Psoas muscle (tissue), 7 donors: ENCODE measurements at regions not wholly inside any gene's neighbourhood (a gene's known extent, or its start where the extent isn't known, plus 50 kb on each side); places are given as distances from the start of the nearest gene placed in this dataset.

Source experiments
- ATAC-seq, 4 donors: fragments of 200-7000 bp; cut with Tn5 transposase; one replicate each; pipeline ENCODE4 v1.9.1; 2020; ENCODE audit warnings: moderate library complexity in 3 of 4, mild to moderate bottlenecking in 2 of 4
- DNase-seq, 2 donors: peaks; one replicate each; pipeline ENCODE4 v3.0.0-alpha.2; 2020
- H3K27ac ChIP-seq: fragments of 200-600 bp; one replicate; pipeline ENCODE4 v1.8.0; 2022
- H3K27me3 ChIP-seq, 3 donors: fragments of 200-600 bp in 1 of 3; one replicate each; pipeline versions ENCODE4 v1.6.1 to v1.8.0; 2013 to 2022; ENCODE audit warnings: low read length in 2 of 3, mild to moderate bottlenecking in 2 of 3, moderate library complexity in 1 of 3; ENCODE audit not compliant: insufficient read depth in 3 of 3
- H3K36me3 ChIP-seq, 2 donors: fragments of 200-600 bp in 1 of 2; one replicate each; pipeline versions ENCODE4 v1.6.1 to v1.8.0; 2013 to 2022; ENCODE audit warnings: low read depth in 1 of 2, mild to moderate bottlenecking in 1 of 2, moderate library complexity in 1 of 2; ENCODE audit not compliant: insufficient read depth in 1 of 2
- H3K4me1 ChIP-seq: fragments of 200-600 bp; one replicate; pipeline ENCODE4 v1.8.0; 2022
- H3K4me3 ChIP-seq: fragments of 200-600 bp; one replicate; pipeline ENCODE4 v1.8.0; 2022; ENCODE audit warnings: mild to moderate bottlenecking
- H3K9me3 ChIP-seq: fragments of 200-600 bp; one replicate; pipeline ENCODE4 v1.8.0; 2022
- WGBS, 3 donors: extraction: QIAGEN DNeasy Blood & Tissue Kit; methylation state at CpG; one replicate each; pipeline versions ENCODE4 v1.1.6 to v1.1.7; 2013; 5-methylcytosine and 5-hydroxymethylcytosine counted together
- intact Hi-C, 2 donors: fragments of 100-400 bp; cut with DNase I; formaldehyde crosslinking; loops; one replicate each; pipeline versions ENCODE4 v1.11.0 to v1.14.2; 2022
- TF ChIP-seq, protein P1 (sequence below): fragments of 200-600 bp; IDR thresholded peaks from one replicate; pipeline ENCODE4 v1.8.0; 2022; ENCODE audit warnings: antibody characterized with exemption
- donor health status: healthy with polysubstance abuse.
- donor health status: DM: no; HTN: no; CAD: no; lungs with moderate emphysema.
- donor health status: Bipolar disorder and iron deficiency.
- donor health status: healthy.
- donor health status: DM: yes; HTN: yes; CAD: no.
- donor health status: DM: no; HTN: no; CAD: no.
- donor health status: DM: yes; HTN: yes; CAD: no.

DNA sequence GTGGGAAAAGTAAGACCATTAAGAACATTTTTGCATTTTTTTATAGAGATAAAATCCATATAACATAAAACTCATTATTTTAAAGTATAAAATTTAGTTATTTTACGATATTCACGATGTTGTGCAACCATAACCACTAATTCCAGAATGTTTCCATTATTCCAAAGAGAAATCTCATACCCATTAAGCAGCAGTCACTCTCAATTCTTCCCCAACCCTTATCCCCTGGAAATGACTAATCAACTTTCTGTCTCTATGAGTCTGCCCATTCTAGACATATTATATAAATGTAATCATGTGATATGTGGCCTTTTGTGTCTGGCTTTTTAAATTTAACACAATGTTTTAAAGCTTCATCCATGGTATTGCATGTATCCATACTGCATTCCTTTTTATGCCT, 115.6 kb upstream of the ADAMTSL1 start:
- Histone ChIP-seq H3K27me3 (no peaks in the 10 kb centered on the region), H3K9me3 (no peaks in the 10 kb centered on the region), H3K4me1 (no peaks in the 10 kb centered on the region), H3K4me3 (no peak overlapping the region), H3K36me3 (no peaks in the 10 kb centered on the region), H3K27ac (no peak overlapping the region)
- intact Hi-C loops = no loop called here
- ATAC-seq = no peak
- 93 to 100% (median 99%) methylated on average over 2 of the region's 2 CpGs for WGBS, 3 donors
- DNase-seq = no peak
- TF ChIP-seq, protein P1, sequence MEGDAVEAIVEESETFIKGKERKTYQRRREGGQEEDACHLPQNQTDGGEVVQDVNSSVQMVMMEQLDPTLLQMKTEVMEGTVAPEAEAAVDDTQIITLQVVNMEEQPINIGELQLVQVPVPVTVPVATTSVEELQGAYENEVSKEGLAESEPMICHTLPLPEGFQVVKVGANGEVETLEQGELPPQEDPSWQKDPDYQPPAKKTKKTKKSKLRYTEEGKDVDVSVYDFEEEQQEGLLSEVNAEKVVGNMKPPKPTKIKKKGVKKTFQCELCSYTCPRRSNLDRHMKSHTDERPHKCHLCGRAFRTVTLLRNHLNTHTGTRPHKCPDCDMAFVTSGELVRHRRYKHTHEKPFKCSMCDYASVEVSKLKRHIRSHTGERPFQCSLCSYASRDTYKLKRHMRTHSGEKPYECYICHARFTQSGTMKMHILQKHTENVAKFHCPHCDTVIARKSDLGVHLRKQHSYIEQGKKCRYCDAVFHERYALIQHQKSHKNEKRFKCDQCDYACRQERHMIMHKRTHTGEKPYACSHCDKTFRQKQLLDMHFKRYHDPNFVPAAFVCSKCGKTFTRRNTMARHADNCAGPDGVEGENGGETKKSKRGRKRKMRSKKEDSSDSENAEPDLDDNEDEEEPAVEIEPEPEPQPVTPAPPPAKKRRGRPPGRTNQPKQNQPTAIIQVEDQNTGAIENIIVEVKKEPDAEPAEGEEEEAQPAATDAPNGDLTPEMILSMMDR = no peak

DNA sequence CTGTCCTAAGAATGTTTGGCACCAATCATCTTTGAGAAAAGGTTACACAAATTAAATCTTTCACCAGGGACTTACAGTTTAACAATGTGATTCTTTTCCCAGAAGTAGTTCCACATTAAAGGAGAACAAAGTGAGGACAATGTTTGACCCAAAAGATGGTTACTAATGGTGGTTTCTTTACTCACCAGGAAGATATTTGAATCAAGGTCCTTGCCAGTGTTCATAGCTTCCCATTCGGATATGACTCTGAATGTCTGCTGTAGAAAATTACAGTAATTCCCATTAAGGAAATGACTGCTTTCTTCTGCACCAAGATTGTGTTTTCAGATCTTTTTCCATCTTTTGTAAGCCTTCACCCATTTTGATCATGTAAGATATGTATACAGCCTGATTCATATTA, 114.6 kb upstream of the ADAMTSL1 start:
- H3K9me3 ChIP-seq = no peaks in the 10 kb centered on the region
- H3K27ac ChIP-seq = no peak overlapping the region
- TF ChIP-seq, protein P1 = no peak
- WGBS, 3 donors = 23 to 35% (median 33%) methylated on average over 1 of the region's 1 CpG
- DNase-seq (no peak), ATAC-seq (no peak)
- intact Hi-C loops = no loop called here
- H3K36me3 ChIP-seq = no peaks in the 10 kb centered on the region
- no peaks in the 10 kb centered on the region for H3K27me3 ChIP-seq
- no peak overlapping the region for H3K4me3 ChIP-seq
- no peaks in the 10 kb centered on the region for H3K4me1 ChIP-seq

DNA sequence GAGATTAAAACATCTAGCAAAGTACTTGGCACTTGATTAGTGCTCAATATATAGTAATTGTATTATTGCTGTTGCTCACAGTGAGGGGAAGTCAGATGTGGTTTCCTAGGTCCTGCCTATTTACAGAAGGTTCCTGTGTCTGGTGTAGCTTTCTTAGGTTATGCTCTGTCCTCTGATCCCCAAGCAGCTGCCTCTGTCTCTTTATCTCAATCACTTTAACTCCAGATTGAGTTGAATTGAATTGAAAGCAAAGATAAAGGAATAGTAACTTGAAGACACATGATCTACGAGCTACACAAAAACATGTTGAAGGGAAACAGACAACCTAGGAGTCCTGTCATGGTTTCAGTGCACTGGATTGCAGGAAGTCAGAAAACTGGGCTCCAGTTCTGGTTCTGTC, 113.9 kb upstream of the ADAMTSL1 start:
- intact Hi-C loops = no loop called here
- Histone ChIP-seq H3K27ac (no peak overlapping the region), H3K4me3 (no peak overlapping the region), H3K36me3 (no peaks in the 10 kb centered on the region), H3K9me3 (no peaks in the 10 kb centered on the region), H3K4me1 (no peaks in the 10 kb centered on the region), H3K27me3 (no peaks in the 10 kb centered on the region)
- 87 to 96% (median 92%) methylated on average over 1 of the region's 1 CpG for WGBS, 3 donors
- ATAC-seq = no peak
- no peak for DNase-seq
- TF ChIP-seq, protein P1 = no peak

DNA sequence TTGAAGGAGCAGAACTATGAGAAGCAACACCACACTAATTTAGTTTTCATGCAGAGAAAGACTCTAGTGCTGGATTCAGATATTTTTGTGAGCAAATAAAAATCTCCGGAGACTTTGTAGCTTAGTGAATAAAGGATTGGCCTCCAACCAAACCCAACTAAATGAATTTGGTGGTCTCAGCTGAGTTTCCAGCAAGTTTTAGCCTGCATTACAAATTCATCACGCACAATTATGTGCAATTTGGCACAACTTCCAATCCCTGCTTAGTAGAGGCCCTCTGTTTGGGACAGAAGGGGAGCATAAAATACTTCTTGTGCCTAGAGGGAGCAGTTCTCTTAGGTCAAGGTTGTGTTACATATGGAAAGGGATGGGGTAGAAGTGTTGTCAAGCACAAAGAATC, 112.3 kb upstream of the ADAMTSL1 start:
- no peaks in the 10 kb centered on the region for H3K9me3 ChIP-seq
- no peaks in the 10 kb centered on the region for H3K27me3 ChIP-seq
- intact Hi-C loops = no loop called here
- ATAC-seq (no peak), DNase-seq (no peak)
- WGBS, 3 donors = 17 to 47% (median 27%) methylated on average over 2 of the region's 2 CpGs
- TF ChIP-seq, protein P1 = no peak
- no peaks in the 10 kb centered on the region for H3K4me1 ChIP-seq
- H3K27ac ChIP-seq = no peak overlapping the region
- no peak overlapping the region for H3K4me3 ChIP-seq
- no peaks in the 10 kb centered on the region for H3K36me3 ChIP-seq

DNA sequence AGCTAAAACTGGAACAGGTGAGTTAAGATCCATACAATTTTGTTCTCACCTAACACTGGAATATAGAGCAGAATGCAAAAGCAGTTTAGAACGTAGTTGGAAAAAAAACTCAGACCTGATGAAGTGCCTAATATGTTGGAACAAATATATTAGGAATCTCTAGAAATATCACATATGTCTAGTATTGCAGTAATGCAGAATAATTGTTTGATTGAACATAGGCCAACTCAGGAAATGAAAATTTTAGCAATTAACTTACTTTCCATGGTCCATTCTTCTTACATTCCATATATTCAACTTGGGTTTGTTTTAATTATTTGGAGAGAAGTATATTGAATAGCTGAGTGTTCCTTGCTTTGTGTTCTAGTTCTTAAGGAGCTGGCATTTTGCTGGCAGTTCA, 111.8 kb upstream of the ADAMTSL1 start:
- no peak overlapping the region for H3K27ac ChIP-seq
- intact Hi-C loops = no loop called here
- ATAC-seq = no peak

More for the DNA sequence above, 111.8 kb upstream of the ADAMTSL1 start:
- TF ChIP-seq, protein P1 = no peak
- H3K27me3 ChIP-seq = no peaks in the 10 kb centered on the region
- no peaks in the 10 kb centered on the region for H3K36me3 ChIP-seq
- 74 to 88% (median 86%) methylated on average over 1 of the region's 1 CpG for WGBS, 3 donors
- H3K9me3 ChIP-seq = no peaks in the 10 kb centered on the region
- no peak for DNase-seq
- H3K4me1 ChIP-seq = no peaks in the 10 kb centered on the region
- H3K4me3 ChIP-seq = no peak overlapping the region
